OCI-LY3 (cell line): ENCODE measurements at regions not wholly inside any gene's neighbourhood (a gene's known extent, or its start where the extent isn't known, plus 50 kb on each side); places are given as distances from the start of the nearest gene placed in this dataset.

ENCODE experiments used
- H2AFZ ChIP-seq: fragments of 200-600, 300-600 bp; shearing (Covaris generic); 2 replicates; pipeline ENCODE4 v1.6.0; 2014; ENCODE audit warnings: antibody characterized with exemption, low read depth, low read length
- H3K27ac ChIP-seq: fragments of 200-600, 300-600 bp; sonication (generic); 2 replicates; pipeline ENCODE4 v1.5.1; 2014; ENCODE audit warnings: mild to moderate bottlenecking, low read length, moderate library complexity, mixed read lengths
- H3K27me3 ChIP-seq: fragments of 200-600, 300-600 bp; sonication (generic); 2 replicates; pipeline ENCODE4 v1.6.1; 2014; ENCODE audit warnings: low read depth, low read length, mixed read lengths
- H3K36me3 ChIP-seq: fragments of 200-600, 300-600 bp; sonication (generic); replicated peaks from 2 replicates; pipeline ENCODE3; 2014; ENCODE audit warnings: low read depth, low read length, mixed read lengths
- H3K4me1 ChIP-seq: fragments of 300-600, 200-600 bp; sonication (generic); 2 replicates; pipeline ENCODE4 v1.6.1; 2014; ENCODE audit warnings: low read length, mixed read lengths
- H3K4me2 ChIP-seq: fragments of 200-600, 300-600 bp; sonication (generic); 2 replicates; pipeline ENCODE4 v1.6.1; 2014; ENCODE audit warnings: low read length, mixed read lengths
- H3K4me3 ChIP-seq: fragments of 300-600, 200-600 bp; sonication (generic); 2 replicates; pipeline ENCODE4 v1.5.1; 2014; ENCODE audit warnings: antibody characterized with exemption, mild to moderate bottlenecking, low read length, moderate library complexity
- H3K79me2 ChIP-seq: fragments of 300-600, 200-600 bp; shearing (Covaris generic); 2 replicates; pipeline ENCODE4 v1.6.1; 2014; ENCODE audit warnings: mild to moderate bottlenecking, low read length, mixed read lengths
- H3K9ac ChIP-seq: fragments of 300-600, 200-600 bp; shearing (Covaris generic); 2 replicates; pipeline ENCODE4 v1.6.0; 2014; ENCODE audit warnings: mild to moderate bottlenecking, low read length, moderate library complexity
- H3K9me3 ChIP-seq: fragments of 200-600, 300-600 bp; shearing (Covaris generic); 2 replicates; pipeline ENCODE4 v1.6.1; 2014; ENCODE audit warnings: low read length, mixed read lengths; ENCODE audit not compliant: insufficient read depth
- H4K20me1 ChIP-seq: fragments of 200-600, 300-600 bp; sonication (generic); 2 replicates; pipeline ENCODE4 v1.6.1; 2016; ENCODE audit warnings: low read length, mixed read lengths; ENCODE audit not compliant: insufficient read depth
- EZH2phosphoT487 ChIP-seq: fragments of 200-600 bp; shearing (Covaris generic); IDR thresholded peaks from 2 replicates; pipeline ENCODE4 v1.6.1; 2018; ENCODE audit warnings: antibody characterized with exemption, mixed run types, low read depth
- TF ChIP-seq, protein P1 (sequence below): fragments of 200-600, 300-600 bp; sonication (generic); IDR thresholded peaks from 2 replicates; pipeline ENCODE4 v1.5.1; 2014; ENCODE audit warnings: antibody characterized with exemption, low read length, low read depth

DNA sequence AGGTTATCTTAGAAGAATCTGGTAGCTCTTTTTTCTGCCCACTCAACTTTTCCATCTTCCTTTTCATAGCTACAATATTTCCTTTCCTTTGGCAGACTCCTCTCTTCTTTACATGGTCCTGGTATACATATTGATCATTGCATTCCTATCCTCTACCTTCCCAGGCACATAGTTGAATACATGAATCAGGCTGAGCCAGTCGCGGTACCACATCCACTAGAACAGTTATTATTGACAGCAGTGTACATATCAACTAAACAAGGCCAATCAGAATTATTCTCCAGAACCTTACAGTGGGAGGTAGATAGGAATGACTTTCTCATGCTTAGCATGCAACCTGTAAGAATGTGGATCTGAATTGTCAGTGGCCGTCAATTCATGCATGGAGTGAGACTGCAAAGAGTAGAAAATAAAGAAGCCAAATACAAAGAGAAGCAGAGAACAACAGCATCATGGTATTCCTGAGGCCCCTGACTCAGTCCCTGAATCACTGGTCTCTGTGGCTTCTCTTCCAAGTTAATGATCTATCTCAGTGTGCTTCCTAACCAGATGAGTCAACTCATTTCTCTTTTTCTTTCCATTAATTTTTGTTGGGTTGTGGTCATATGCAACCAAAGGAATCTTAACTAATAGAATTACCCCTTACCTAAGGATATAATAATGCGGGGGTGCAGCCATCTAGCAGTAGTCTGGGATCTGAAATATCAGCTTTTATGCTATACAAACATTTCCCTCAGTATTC, 60.9 kb upstream of the DCBLD2 start:
- Histone ChIP-seq H3K27me3 (no peaks in the 10 kb centered on the region), H3K4me2 (no peak overlapping the region), H3K4me3 (no peak overlapping the region), H3K9ac (no peak overlapping the region), H3K4me1 (no peaks in the 10 kb centered on the region), H2AFZ (no peak overlapping the region), H4K20me1 (no peaks in the 10 kb centered on the region), H3K27ac (no peak overlapping the region), H3K79me2 (no peaks in the 10 kb centered on the region), H3K9me3 (no peaks in the 10 kb centered on the region), H3K36me3 (no peaks in the 10 kb centered on the region)
- TF ChIP-seq, protein P1, sequence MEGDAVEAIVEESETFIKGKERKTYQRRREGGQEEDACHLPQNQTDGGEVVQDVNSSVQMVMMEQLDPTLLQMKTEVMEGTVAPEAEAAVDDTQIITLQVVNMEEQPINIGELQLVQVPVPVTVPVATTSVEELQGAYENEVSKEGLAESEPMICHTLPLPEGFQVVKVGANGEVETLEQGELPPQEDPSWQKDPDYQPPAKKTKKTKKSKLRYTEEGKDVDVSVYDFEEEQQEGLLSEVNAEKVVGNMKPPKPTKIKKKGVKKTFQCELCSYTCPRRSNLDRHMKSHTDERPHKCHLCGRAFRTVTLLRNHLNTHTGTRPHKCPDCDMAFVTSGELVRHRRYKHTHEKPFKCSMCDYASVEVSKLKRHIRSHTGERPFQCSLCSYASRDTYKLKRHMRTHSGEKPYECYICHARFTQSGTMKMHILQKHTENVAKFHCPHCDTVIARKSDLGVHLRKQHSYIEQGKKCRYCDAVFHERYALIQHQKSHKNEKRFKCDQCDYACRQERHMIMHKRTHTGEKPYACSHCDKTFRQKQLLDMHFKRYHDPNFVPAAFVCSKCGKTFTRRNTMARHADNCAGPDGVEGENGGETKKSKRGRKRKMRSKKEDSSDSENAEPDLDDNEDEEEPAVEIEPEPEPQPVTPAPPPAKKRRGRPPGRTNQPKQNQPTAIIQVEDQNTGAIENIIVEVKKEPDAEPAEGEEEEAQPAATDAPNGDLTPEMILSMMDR: no peak

DNA sequence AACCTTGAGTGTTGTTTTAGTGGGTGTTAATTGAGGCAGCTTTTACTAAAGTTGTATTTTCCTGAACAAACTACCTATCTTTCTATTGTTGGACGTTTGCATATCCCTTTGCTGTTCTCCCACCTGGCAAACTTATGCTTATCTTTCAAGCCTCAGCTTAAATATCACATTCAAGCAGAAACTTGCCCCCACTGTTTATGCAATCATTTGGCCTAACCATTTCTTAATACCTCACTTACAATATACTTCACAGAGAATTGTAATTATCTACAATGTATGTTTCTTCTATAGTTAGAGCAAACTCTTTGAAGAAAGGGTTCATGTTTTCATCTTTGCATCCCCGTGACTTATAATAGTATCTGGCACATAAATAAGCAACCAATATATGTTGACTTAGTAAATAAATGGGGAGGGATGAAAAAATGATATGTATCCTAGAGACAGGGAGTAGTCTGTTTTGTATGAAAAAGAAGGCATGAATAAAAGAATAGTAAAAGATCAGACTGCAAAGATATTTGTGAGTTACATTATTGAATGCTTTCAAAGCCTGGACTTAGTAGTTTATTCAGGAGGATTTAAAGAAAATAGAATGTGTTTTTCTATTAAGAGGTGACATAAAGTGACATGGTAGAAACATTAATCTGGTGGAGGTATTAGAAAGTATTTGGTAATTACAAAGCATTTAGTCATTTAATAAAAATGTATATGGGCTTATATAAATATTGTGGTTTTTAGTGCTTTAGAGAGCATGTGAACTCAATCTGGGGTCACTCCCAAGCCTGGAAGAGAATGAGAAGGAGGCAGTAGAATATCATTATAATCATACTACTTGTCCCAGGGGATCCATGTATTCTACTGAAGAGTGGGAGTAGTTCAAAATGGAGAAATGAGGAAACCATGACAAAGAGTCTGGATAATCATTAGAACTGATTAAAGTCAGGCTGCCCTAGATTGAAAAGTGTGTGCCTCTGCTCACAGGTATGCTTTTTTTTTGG, 60.0 kb upstream of the DCBLD2 start:
- H3K79me2 ChIP-seq: no peaks in the 10 kb centered on the region
- H3K4me2 ChIP-seq: no peak overlapping the region

DNA sequence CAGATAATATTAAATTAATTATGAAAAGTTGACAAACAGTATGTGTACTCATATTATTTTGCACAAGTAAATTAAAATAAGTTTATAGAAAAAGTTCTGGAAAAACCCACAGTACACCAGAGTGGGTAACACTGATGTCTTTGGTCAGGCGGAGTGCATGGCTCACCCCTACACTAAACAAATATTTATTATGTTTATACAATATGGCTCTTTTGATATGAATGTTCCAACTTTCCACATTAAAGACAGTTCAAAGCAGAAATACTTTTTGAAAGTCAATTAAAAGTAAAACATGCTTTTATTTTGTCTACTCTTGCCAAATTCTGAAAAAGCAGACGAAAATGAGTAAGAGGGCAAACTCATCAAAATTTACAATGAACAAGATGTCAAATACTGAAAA, 56.2 kb upstream of the DCBLD2 start:
- Histone ChIP-seq H3K36me3 (no peaks in the 10 kb centered on the region), H3K9me3 (no peaks in the 10 kb centered on the region), H3K4me3 (no peak overlapping the region), H3K79me2 (no peaks in the 10 kb centered on the region), H3K4me2 (no peak overlapping the region), H3K9ac (no peak overlapping the region), H3K27ac (no peak overlapping the region), H4K20me1 (no peaks in the 10 kb centered on the region), H3K4me1 (no peaks in the 10 kb centered on the region), H3K27me3 (no peaks in the 10 kb centered on the region), H2AFZ (no peak overlapping the region)
- TF ChIP-seq, protein P1: no peak

More for the DNA sequence above, 60.0 kb upstream of the DCBLD2 start:
- H3K36me3 ChIP-seq: no peaks in the 10 kb centered on the region
- no peak overlapping the region for H3K9ac ChIP-seq
- H4K20me1 ChIP-seq: no peaks in the 10 kb centered on the region
- H3K27me3 ChIP-seq: no peaks in the 10 kb centered on the region
- no peak overlapping the region for H3K27ac ChIP-seq
- H2AFZ ChIP-seq: no peak overlapping the region
- H3K9me3 ChIP-seq: no peaks in the 10 kb centered on the region
- no peak overlapping the region for H3K4me3 ChIP-seq
- no peaks in the 10 kb centered on the region for H3K4me1 ChIP-seq
- TF ChIP-seq EZH2phosphoT487: no peak
- TF ChIP-seq, protein P1: no peak

DNA sequence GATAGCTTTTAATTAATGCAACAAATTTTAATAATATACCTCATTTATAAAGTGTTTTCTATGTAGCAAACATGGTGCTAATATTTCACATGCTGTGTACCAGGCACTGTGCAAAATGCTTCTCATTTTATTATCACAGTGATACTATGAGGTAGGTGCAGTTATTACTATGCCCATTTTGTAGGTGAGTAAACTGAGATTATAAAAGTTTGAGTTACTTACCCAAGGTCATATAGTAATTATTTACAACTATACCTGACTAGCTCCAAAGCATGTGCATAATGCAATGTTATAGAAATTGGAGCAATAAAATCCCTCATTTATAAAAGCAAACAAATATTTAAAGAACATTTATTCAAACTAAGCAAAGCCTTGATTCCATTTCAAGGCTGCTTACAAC, 54.5 kb upstream of the DCBLD2 start:
- no peak for TF ChIP-seq EZH2phosphoT487
- TF ChIP-seq, protein P1: no peak
- H3K27ac ChIP-seq: no peak overlapping the region

More for the DNA sequence above, 54.5 kb upstream of the DCBLD2 start:
- no peaks in the 10 kb centered on the region for H3K27me3 ChIP-seq
- no peak overlapping the region for H3K4me2 ChIP-seq
- H2AFZ ChIP-seq: no peak overlapping the region
- H3K4me3 ChIP-seq: no peak overlapping the region
- no peaks in the 10 kb centered on the region for H3K4me1 ChIP-seq
- H3K36me3 ChIP-seq: no peaks in the 10 kb centered on the region
- H3K79me2 ChIP-seq: no peaks in the 10 kb centered on the region
- no peak overlapping the region for H3K9ac ChIP-seq
- no peaks in the 10 kb centered on the region for H4K20me1 ChIP-seq
- no peaks in the 10 kb centered on the region for H3K9me3 ChIP-seq
